ENCODE measurements at regions not wholly inside any gene's neighbourhood (a gene's known extent, or its start where the extent isn't known, plus 50 kb on each side); places are given as distances from the start of the nearest gene placed in this dataset.
A peak's percentile ranks its signal among the peaks of the same experiment; 100 is the strongest.

DNA sequence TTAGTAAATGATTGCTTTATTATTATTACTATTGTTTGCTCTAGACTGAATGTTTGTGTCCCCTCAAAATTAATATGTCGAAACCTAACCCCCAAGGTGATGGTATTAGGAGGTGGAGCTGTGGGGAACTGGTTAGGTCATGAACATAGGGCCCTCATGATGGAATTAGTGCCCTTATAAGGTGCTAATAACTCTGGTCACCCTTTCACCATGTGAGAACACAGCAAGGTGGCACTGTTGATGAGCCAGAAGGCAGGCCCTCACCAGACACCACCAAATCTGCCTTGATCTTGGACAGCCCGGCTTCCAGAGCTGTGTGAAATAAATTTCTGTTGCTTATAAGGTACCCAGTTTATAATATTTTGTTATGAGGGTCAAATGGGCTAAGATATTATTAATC lies 95.8 kb downstream of the BDNF start:
- no peak for DNase-seq

GRCh38 chr11:27603376-27603990 lies 96.8 kb downstream of the BDNF start:
- no peak for DNase-seq

GRCh38 chr11:27600656-27601055 lies 94.1 kb upstream of the LIN7C start:
- no peak for DNase-seq

DNA sequence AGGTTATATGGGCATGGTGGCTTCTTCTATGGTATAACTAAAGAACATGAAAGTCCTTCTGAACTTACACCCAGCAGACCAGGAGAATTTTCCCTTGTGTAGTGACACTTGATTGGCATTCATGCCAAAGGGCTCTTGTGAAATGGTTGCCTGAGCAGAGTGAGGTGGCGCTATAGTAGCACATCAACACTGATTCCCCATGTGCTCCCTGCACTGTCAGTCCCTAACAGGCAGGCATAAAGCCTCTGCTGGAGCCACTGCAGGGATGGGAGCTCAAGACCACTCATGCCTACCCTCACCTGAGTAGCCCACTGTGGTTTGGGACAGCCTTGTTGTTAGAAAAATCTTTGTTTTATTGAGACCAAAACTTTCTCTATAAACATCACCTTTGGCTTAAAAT lies 92.6 kb upstream of the LIN7C start:
- peak; percentile 14 for DNase-seq

GRCh38 chr11:27596802-27597201 lies 90.2 kb upstream of the LIN7C start:
- DNase-seq, result no peak

- DNase-seq, result no peak
Measured at GRCh38 chr11:27596388-27596787, 89.8 kb upstream of the LIN7C start.

DNA sequence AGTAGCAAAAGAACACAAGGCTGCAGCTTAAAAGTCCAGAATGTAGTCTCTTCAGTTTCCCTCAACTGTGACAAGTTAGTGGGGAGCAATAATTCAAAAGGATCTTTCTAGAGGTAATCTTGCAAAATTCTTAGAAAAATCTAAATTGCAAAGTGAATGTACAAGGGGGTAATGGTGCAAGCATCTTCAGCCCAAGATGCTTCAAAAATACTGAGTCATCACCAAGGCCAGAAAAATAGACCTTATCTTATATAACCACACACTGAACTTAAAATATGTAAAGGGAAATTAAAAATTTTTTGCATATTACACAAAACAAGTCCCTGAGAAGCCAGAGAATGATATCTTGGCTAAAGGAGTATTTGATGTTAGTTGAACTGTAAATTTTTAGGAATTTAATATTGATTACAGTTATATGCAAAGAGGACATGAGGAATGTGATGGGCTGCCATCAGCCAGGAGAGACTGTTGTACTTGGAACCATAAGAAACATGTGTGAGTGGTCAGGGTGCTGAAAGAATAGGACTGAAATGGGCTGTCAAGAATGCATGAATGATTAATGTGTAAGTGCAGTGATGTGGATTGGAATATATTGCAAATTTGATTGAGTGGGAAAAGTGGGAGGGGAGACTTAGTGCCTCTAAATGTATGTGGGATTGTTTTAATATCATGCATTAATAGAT lies 85.7 kb upstream of the LIN7C start:
- no peak for DNase-seq

DNA sequence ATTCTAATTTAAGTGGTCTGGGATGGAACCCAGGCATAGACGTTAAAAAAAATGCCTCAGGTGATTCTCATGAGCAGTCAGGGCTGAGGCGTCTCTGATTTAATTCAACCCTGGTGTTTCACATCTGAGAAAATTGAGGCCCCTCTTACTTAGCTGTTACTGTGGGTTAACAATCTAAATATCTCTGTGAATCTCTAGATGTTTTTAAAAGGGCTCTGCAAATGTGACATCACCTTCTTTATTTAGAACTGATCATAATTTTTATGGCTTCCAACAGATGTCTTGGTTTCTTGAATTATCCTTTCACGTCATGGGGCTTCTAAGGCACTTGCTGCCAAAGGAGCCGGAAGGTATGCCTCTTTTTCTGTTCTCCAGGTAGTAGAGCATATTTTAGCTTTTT lies 76.1 kb upstream of the LIN7C start:
- no peak for DNase-seq

DNA sequence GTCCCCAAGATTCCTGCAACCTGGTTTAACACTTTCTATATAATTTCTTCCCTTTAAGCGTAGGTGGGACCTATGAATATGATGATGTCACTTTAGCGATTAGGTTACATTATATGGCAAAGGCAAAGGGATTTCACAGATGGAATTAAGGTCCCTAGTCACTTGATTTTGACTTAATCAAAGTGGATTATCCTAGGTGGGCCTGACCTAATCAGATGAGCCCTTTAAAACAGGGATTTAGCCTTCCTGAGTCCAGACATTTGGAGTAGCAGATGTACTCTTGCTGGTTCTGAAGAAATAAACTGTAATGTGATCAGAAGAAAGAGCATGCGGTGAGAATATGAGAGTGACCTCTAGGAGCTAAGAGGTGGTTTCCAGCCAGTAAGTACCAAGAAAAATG lies 67.8 kb upstream of the LIN7C start:
- no peak for DNase-seq

GRCh38 chr11:27573024-27573423 lies 66.5 kb upstream of the LIN7C start:
- DNase-seq, result no peak

DNA sequence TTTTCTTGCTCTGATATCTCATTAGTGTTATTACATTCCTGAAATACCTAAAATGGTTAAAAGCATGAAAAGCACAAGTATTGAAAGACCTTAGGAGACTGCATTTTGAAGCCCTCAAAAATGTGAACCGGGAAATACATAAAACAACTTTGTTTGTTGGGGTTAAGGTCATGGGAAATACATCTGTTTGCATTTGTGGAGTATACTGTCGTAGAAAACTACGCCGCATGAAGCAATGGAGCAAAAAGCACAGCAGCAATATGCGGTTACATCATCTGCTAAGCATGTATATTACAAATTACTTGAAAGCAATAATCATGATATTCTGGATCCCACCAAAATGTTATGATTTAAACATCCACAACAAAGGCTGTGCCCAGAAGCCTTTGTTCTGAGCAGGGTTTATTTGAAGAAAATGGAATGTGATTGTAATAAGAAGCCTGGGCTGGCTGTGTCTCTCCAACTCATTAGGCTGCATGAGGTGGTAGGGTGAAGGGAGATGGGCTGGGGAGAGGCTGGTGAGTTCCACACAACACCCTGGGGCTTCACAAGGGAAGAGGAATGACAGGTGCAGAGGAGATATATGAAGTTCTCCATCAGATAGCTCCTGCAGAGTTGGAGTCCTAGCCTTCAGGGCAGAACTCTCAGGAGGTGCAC lies 64.7 kb upstream of the LIN7C start:
- DNase-seq, result no peak

DNA sequence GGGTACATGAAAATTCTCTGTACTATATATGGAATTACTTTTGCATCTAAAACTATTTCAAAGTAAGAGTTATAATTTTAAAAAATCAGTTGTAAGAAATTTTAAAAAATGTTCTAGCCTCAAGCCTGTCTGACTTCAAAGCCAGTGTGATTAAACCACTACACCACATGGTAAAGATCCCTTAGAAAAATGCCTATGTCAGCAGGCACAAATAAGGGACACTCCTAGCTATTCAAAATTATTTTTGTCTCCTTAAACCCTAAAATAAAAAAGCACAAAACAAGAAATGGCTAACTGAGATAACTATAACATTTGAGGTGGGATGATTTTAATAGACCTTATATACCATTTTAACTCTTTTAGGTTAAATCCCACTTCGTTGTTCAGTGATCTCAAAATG lies 64.0 kb upstream of the LIN7C start:
- no peak for DNase-seq

GRCh38 chr11:27563641-27564040 lies 57.1 kb upstream of the LIN7C start:
- no peak for DNase-seq

- DNase-seq, result no peak
Measured at GRCh38 chr11:27563201-27563600, 56.6 kb upstream of the LIN7C start.

GRCh38 chr11:27558401-27558800 lies 51.8 kb upstream of the LIN7C start:
- no peak for DNase-seq

- no peak for DNase-seq
Measured at GRCh38 chr11:27557226-27557625, 50.7 kb upstream of the LIN7C start.

Measured in DMS53 (cell line).